ENCODE measurements at regions not wholly inside any gene's neighbourhood (a gene's known extent, or its start where the extent isn't known, plus 50 kb on each side); places are given as distances from the start of the nearest gene placed in this dataset.

- no peaks in the 10 kb centered on the region for H3K23me2 ChIP-seq (ENCODE audit: insufficient read length, low read depth, low read length, poor library complexity, severe bottlenecking)
- H2AFZ ChIP-seq (ENCODE audit: low read length) = no peak overlapping the region
- H4K91ac ChIP-seq (ENCODE audit: insufficient read length, low read depth, low read length) = no peak overlapping the region
- no peak overlapping the region for H2BK120ac ChIP-seq (ENCODE audit: low read depth, low read length, poor library complexity, severe bottlenecking)
- Mint-ChIP-seq H3K4me1 (peaks cover 11 to 12% of the 10 kb centered on the region in 2 experiments), H3K27ac (no peak overlapping the region), H3K27me3 (ENCODE audit: low read depth) (no peaks in the 10 kb centered on the region), H3K4me3 (no peak overlapping the region), H3K9me3 (peaks cover 61 to 70% of the 10 kb centered on the region in 2 experiments), H3K36me3 (ENCODE audit: insufficient read depth in 1 of 3, low read depth in 3 of 3) (peaks cover 0 to 6% (median 5%) of the 10 kb centered on the region in 3 experiments; a peak in 4 of 7 replicates)
- H3K23ac ChIP-seq (ENCODE audit: insufficient read length, low read depth, low read length) = no peak overlapping the region
- H3K56ac ChIP-seq (ENCODE audit: insufficient read length, low read depth, low read length) = no peak overlapping the region
- no peaks in the 10 kb centered on the region for H4K20me1 ChIP-seq (ENCODE audit: control insufficient read depth, insufficient read depth, insufficient read length)
- H4K8ac ChIP-seq (replicated peaks; ENCODE audit: insufficient read length, low read depth, low read length) = no peak overlapping the region
- H3K27ac ChIP-seq (ENCODE audit: insufficient read length, low read depth, low read length) = no peak overlapping the region
- no peak overlapping the region for H2BK5ac ChIP-seq (ENCODE audit: insufficient read length, low read length)
- H3K27me3 ChIP-seq (ENCODE audit: insufficient read depth, low read length) = no peaks in the 10 kb centered on the region
- H3K4me2 ChIP-seq (ENCODE audit: insufficient read depth, insufficient read length, low read length) = no peak overlapping the region
- H3K4ac ChIP-seq (ENCODE audit: low read depth, low read length) = no peak overlapping the region
- no peak for DNase-seq
- no peak overlapping the region for H3T11ph ChIP-seq (ENCODE audit: low read length)
- no peak overlapping the region for H4K5ac ChIP-seq (ENCODE audit: insufficient read length, low read depth, low read length)
- TF ChIP-seq, protein P1, sequence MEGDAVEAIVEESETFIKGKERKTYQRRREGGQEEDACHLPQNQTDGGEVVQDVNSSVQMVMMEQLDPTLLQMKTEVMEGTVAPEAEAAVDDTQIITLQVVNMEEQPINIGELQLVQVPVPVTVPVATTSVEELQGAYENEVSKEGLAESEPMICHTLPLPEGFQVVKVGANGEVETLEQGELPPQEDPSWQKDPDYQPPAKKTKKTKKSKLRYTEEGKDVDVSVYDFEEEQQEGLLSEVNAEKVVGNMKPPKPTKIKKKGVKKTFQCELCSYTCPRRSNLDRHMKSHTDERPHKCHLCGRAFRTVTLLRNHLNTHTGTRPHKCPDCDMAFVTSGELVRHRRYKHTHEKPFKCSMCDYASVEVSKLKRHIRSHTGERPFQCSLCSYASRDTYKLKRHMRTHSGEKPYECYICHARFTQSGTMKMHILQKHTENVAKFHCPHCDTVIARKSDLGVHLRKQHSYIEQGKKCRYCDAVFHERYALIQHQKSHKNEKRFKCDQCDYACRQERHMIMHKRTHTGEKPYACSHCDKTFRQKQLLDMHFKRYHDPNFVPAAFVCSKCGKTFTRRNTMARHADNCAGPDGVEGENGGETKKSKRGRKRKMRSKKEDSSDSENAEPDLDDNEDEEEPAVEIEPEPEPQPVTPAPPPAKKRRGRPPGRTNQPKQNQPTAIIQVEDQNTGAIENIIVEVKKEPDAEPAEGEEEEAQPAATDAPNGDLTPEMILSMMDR (conservative IDR thresholded peaks at IDR 0.05) = no peak
- H2BK12ac ChIP-seq (ENCODE audit: insufficient read length, low read depth, low read length) = no peak overlapping the region
- no peaks in the 10 kb centered on the region for H3K79me1 ChIP-seq (ENCODE audit: insufficient read depth, low read depth, low read length, poor library complexity, severe bottlenecking)
- no peak overlapping the region for H3K9ac ChIP-seq (ENCODE audit: extremely low read depth, insufficient read length, low read length)
- H2BK15ac ChIP-seq (ENCODE audit: low read depth, low read length) = no peak overlapping the region
- no peaks in the 10 kb centered on the region for H3K9me3 ChIP-seq (ENCODE audit: control insufficient read depth, low read depth, low read length)
- no CpG with 5 or more reads among the region's 2 CpGs for WGBS (ENCODE audit: extremely low coverage, insufficient read length, low lambda C conversion rate)
- H3K14ac ChIP-seq (ENCODE audit: insufficient read depth, low read length) = no peak overlapping the region
- no peak overlapping the region for H3K18ac ChIP-seq (ENCODE audit: insufficient read length, low read depth, low read length)
- no peak overlapping the region for H2BK20ac ChIP-seq (ENCODE audit: low read depth, low read length, poor library complexity, severe bottlenecking)
- no peak overlapping the region for H2AK5ac ChIP-seq (ENCODE audit: insufficient read length, low read length)
- H3K4me1 ChIP-seq (ENCODE audit: insufficient read depth, low read length) = no peaks in the 10 kb centered on the region
- H3K79me2 ChIP-seq (ENCODE audit: insufficient read depth, low read length) = no peaks in the 10 kb centered on the region
These were observed 83.2 kb downstream of the FAM47B start for GRCh38 chrX:35025820-35026219.
